ENCODE measurements at regions not wholly inside any gene's neighbourhood (a gene's known extent, or its start where the extent isn't known, plus 50 kb on each side); places are given as distances from the start of the nearest gene placed in this dataset.

- TF ChIP-seq CTCF (IDR thresholded peaks at IDR 0.05) (no peak), ZFX (IDR thresholded peaks at IDR 0.05; ENCODE audit: borderline replicate concordance) (no peak)
Measured at GRCh38 chr1:67528141-67528540, 97.9 kb upstream of the SERBP1 start.
